ENCODE measurements at regions not wholly inside any gene's neighbourhood (a gene's known extent, or its start where the extent isn't known, plus 50 kb on each side); places are given as distances from the start of the nearest gene placed in this dataset.

GRCh38 chr7:136117539-136117938 is 140.4 kb upstream of the MTPN start:
- no peaks in the 10 kb centered on the region for H3K27me3 ChIP-seq (ENCODE audit: control insufficient read depth in 4 of 4, insufficient read depth in 4 of 4, low read length in 3 of 4)
- no peaks in the 10 kb centered on the region for H3K9me3 ChIP-seq (ENCODE audit: control insufficient read depth in 4 of 4, low read length in 3 of 4)
- H3K4me1 ChIP-seq (ENCODE audit: control insufficient read depth in 4 of 4, insufficient read depth in 4 of 4, low read length in 3 of 4): no peaks in the 10 kb centered on the region
- TF ChIP-seq RXRA (IDR thresholded peaks at IDR 0.05) (no peak), REST (IDR thresholded peaks at IDR 0.05) (no peak), RAD21 (IDR thresholded peaks at IDR 0.05) (no peak), ATF3 (IDR thresholded peaks at IDR 0.05) (no peak), TAF1 (conservative IDR thresholded peaks at IDR 0.05) (no peak), HNF4G (IDR thresholded peaks at IDR 0.05) (no peak), MAX (IDR thresholded peaks at IDR 0.05) (no peak), GABPA (IDR thresholded peaks at IDR 0.05 in 1 of 2, conservative IDR thresholded peaks at IDR 0.05 in 1 of 2) (no peak), NR2F2 (IDR thresholded peaks at IDR 0.05) (no peak), EGR1 (IDR thresholded peaks at IDR 0.05; ENCODE audit: low read depth in 2 of 2) (no peak), ZBTB33 (IDR thresholded peaks at IDR 0.05) (no peak), YY1 (IDR thresholded peaks at IDR 0.05) (no peak), HNF4A (conservative IDR thresholded peaks at IDR 0.05) (no peak), SP1 (IDR thresholded peaks at IDR 0.05) (no peak), CTCF (IDR thresholded peaks at IDR 0.05; ENCODE audit: low read depth, low read length, missing input control) (no peak)
- no peak overlapping the region for H3K9ac ChIP-seq (ENCODE audit: low read depth in 1 of 2, low read length in 2 of 2)
- no peak for DNase-seq (ENCODE audit: low spot score)
- no peaks in the 10 kb centered on the region for H3K36me3 ChIP-seq (ENCODE audit: control insufficient read depth in 4 of 4, insufficient read depth in 3 of 4, low read depth in 1 of 4, low read length in 3 of 4)
- H3K27ac ChIP-seq (ENCODE audit: low read depth in 1 of 2, low read length in 2 of 2): no peak overlapping the region
- WGBS: 84% methylated on average over 7 of the region's 7 CpGs
- H3K4me3 ChIP-seq (ENCODE audit: low read depth in 1 of 3, low read length in 3 of 3): no peak overlapping the region

GRCh38 chr7:136116186-136116585 is 139.0 kb upstream of the MTPN start:
- no peak overlapping the region for H3K27ac ChIP-seq (ENCODE audit: low read depth in 1 of 2, low read length in 2 of 2)
- no peaks in the 10 kb centered on the region for H3K4me1 ChIP-seq (ENCODE audit: control insufficient read depth in 4 of 4, insufficient read depth in 4 of 4, low read length in 3 of 4)
- no peaks in the 10 kb centered on the region for H3K27me3 ChIP-seq (ENCODE audit: control insufficient read depth in 4 of 4, insufficient read depth in 4 of 4, low read length in 3 of 4)
- H3K9me3 ChIP-seq (ENCODE audit: control insufficient read depth in 4 of 4, low read length in 3 of 4): no peaks in the 10 kb centered on the region
- no peak overlapping the region for H3K9ac ChIP-seq (ENCODE audit: low read depth in 1 of 2, low read length in 2 of 2)
- H3K4me3 ChIP-seq (ENCODE audit: low read depth in 1 of 3, low read length in 3 of 3): no peak overlapping the region
- no peaks in the 10 kb centered on the region for H3K36me3 ChIP-seq (ENCODE audit: control insufficient read depth in 4 of 4, insufficient read depth in 3 of 4, low read depth in 1 of 4, low read length in 3 of 4)
- no peak for DNase-seq (ENCODE audit: low spot score)
- WGBS: 83% methylated on average over 11 of the region's 11 CpGs
- TF ChIP-seq REST (IDR thresholded peaks at IDR 0.05) (no peak), SP1 (IDR thresholded peaks at IDR 0.05) (no peak), RXRA (IDR thresholded peaks at IDR 0.05) (no peak), YY1 (IDR thresholded peaks at IDR 0.05) (no peak), FOXA1 (IDR thresholded peaks at IDR 0.05) (no peak), NR2F2 (IDR thresholded peaks at IDR 0.05) (no peak), CTCF (IDR thresholded peaks at IDR 0.05; ENCODE audit: low read depth, low read length, missing input control) (no peak), RAD21 (IDR thresholded peaks at IDR 0.05) (no peak), HNF4G (IDR thresholded peaks at IDR 0.05) (no peak), EGR1 (IDR thresholded peaks at IDR 0.05; ENCODE audit: low read depth in 2 of 2) (no peak), ATF3 (IDR thresholded peaks at IDR 0.05) (no peak), JUND (IDR thresholded peaks at IDR 0.05) (no peak), HNF4A (conservative IDR thresholded peaks at IDR 0.05) (no peak), GABPA (IDR thresholded peaks at IDR 0.05 in 1 of 2, conservative IDR thresholded peaks at IDR 0.05 in 1 of 2) (no peak)

All from liver (tissue), 8 donors.